GM21390 (cell line): ENCODE measurements at regions not wholly inside any gene's neighbourhood (a gene's known extent, or its start where the extent isn't known, plus 50 kb on each side); places are given as distances from the start of the nearest gene placed in this dataset.
"Not testable (repeated sequence)": the region's sequence is repeated elsewhere in the genome, so short reads cannot be mapped to it uniquely, and the experiment has no call there.

Experiments used
- ATAC-seq: cut with Tn5 transposase; IDR thresholded peaks from one replicate; pipeline ENCODE4 v1.9.1; 2021; ENCODE audit not compliant: unreplicated experiment

GRCh38 chr10:64635906-64636305 is 1114.7 kb downstream of the REEP3 start:
- ATAC-seq: no peak

- ATAC-seq: no peak
These were observed 1115.3 kb downstream of the REEP3 start for GRCh38 chr10:64636461-64636860.

GRCh38 chr10:64637939-64638338 is 1116.7 kb downstream of the REEP3 start:
- ATAC-seq: no peak

GRCh38 chr10:64648915-64649314 is 1127.7 kb downstream of the REEP3 start:
- no peak for ATAC-seq

DNA sequence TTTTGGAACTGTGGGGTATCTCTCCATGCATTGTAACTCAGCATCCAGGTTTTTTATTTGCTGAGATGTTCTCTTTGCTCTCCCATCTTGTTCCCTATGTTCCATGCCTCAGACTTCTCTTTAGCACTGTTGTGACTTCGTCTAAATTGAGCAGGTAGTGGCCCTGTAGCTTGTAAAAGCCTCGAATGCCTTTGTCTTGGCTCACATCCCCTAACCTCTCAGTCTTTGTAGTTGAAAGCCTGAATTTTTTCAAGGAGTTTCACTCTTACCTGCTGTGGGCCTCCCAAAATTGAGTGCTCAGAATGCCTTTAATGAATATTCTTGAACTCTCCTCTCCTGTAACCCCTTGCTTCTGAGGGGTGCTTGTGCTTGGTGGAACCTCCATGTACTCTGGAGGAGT is 1137.3 kb downstream of the REEP3 start:
- ATAC-seq: no peak

DNA sequence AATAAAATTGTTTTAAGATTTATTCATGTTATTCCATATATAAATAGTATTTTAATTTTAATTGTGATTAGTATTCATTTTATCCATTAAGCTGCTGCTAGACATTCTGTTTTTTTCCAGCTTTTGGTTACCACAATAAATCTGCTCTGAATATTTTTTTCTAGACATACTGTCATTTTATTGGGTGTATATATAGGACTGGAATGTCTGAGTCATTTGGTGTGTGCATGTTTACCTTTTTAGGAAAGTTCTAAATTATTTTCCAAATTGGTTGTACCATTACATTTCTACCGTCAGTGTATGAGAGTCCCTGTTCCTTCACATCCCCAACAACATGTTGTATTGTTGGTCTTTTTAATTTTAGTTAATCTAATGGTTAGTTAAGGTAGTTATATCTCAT is 1138.1 kb downstream of the REEP3 start:
- no peak for ATAC-seq

- no peak for ATAC-seq
These were observed 1160.8 kb downstream of the REEP3 start for GRCh38 chr10:64682043-64682442.

DNA sequence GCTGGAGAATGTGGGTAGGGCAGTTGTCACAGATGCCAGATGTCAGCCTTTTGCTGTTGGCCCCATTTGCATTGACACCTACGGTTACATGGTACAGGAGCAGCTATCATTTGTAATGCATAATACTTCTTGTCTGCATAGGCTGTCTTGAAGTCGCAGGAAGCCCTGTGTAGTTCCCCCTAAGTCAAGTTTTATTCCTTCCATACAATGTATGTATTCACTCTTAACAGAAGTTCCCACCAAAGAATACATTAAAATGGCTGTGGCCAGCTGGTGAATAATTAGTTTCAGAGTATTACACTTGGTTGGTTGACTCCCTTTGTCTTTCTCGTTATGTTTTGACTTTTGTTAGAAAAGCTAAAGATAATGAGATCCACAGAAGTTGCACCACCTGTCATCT is 1169.0 kb downstream of the REEP3 start:
- ATAC-seq: no peak

DNA sequence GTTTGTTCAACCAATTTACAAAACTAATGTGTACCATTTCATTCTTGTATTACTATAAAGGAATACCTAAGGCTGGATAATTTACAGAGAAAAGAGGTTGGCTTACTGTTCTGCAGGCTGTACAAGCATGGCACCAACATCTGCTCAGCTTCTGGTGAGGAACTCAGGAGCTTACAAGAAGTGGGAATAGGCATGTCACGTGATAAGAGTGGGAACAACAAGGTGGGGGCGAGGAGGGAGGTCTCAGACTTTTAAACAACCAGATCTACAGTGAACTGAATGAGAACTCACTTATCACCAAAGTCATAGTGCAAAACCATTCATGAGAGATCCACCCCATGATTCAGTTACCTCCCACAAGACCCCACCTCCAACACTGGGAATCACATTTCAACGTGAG is 1178.0 kb downstream of the REEP3 start:
- no peak for ATAC-seq

- ATAC-seq: not testable (repeated sequence)
These were observed 1180.9 kb downstream of the REEP3 start for GRCh38 chr10:64702086-64702485.

- no peak for ATAC-seq
These were observed 1187.9 kb downstream of the REEP3 start for GRCh38 chr10:64708884-64709681.

- ATAC-seq: no peak
These were observed 1205.3 kb downstream of the REEP3 start for GRCh38 chr10:64726466-64726865.

- ATAC-seq: no peak
These were observed 1209.8 kb downstream of the REEP3 start for GRCh38 chr10:64731016-64731415.

DNA sequence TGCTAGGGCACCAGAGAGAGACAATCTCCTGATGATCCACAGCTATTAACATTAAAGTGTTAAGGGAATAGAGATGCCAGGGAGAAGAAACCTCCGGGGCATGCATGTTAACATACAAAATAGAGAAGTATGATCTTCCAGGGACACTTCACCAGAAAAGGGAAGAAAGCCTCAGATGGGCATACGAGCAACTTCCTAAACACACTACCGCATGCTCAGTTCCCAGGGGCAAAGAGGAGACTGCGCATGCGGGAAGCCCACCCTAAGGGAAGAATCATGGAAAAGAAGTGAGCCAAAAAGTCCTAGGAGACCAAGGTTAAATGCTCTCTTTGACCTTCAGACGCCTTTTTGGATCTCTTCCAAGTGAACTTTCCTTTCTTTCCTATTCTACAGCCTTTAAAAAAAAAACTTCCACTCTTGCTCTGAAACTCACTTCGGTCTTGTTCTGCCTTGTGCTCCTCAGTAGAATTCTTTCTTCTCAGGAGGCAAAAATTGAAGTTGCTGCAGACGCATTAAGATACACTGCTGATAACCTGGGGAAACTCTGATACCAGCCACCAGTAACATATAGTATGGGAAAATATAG is 1211.3 kb downstream of the REEP3 start:
- ATAC-seq: no peak

- no peak for ATAC-seq
These were observed 1212.8 kb downstream of the REEP3 start for GRCh38 chr10:64733980-64734379.

- ATAC-seq: no peak
These were observed 1217.3 kb downstream of the REEP3 start for GRCh38 chr10:64738462-64738861.

- no peak for ATAC-seq
These were observed 1224.4 kb downstream of the REEP3 start for GRCh38 chr10:64745565-64745964.

- no peak for ATAC-seq
These were observed 1229.5 kb downstream of the REEP3 start for GRCh38 chr10:64750672-64751071.

GRCh38 chr10:64753516-64753915 is 1232.3 kb downstream of the REEP3 start:
- no peak for ATAC-seq

- no peak for ATAC-seq
These were observed 1239.2 kb downstream of the REEP3 start for GRCh38 chr10:64760371-64760770.

GRCh38 chr10:64762861-64763260 is 1241.7 kb downstream of the REEP3 start:
- no peak for ATAC-seq

- ATAC-seq: no peak
These were observed 1244.3 kb downstream of the REEP3 start for GRCh38 chr10:64765498-64765897.
